HG03439 (cell line): ENCODE measurements at regions not wholly inside any gene's neighbourhood (a gene's known extent, or its start where the extent isn't known, plus 50 kb on each side); places are given as distances from the start of the nearest gene placed in this dataset.
"Not testable (repeated sequence)": the region's sequence is repeated elsewhere in the genome, so short reads cannot be mapped to it uniquely, and the experiment has no call there.

Experiments
- ATAC-seq: cut with Tn5 transposase; IDR thresholded peaks from one replicate; pipeline ENCODE4 v1.9.1; 2021; ENCODE audit warnings: mild to moderate bottlenecking, moderate library complexity; ENCODE audit not compliant: unreplicated experiment

GRCh38 chr6:119980802-119981201 is 631.2 kb upstream of the MAN1A1 start:
- no peak for ATAC-seq

GRCh38 chr6:119979862-119980261 is 630.3 kb upstream of the MAN1A1 start:
- no peak for ATAC-seq

- ATAC-seq, result no peak
Measured at GRCh38 chr6:119978274-119978889, 628.8 kb upstream of the MAN1A1 start.

GRCh38 chr6:119974430-119975159 is 625.0 kb upstream of the MAN1A1 start:
- ATAC-seq, result no peak

- no peak for ATAC-seq
Measured at GRCh38 chr6:119966484-119966883, 616.9 kb upstream of the MAN1A1 start.

- no peak for ATAC-seq
Measured at GRCh38 chr6:119965900-119966299, 616.3 kb upstream of the MAN1A1 start.

GRCh38 chr6:119965008-119965407 is 615.4 kb upstream of the MAN1A1 start:
- no peak for ATAC-seq

GRCh38 chr6:119962505-119962904 is 612.9 kb upstream of the MAN1A1 start:
- no peak for ATAC-seq

- no peak for ATAC-seq
Measured at GRCh38 chr6:119961450-119961849, 611.9 kb upstream of the MAN1A1 start.

- ATAC-seq, result no peak
Measured at GRCh38 chr6:119960456-119960855, 610.9 kb upstream of the MAN1A1 start.

- no peak for ATAC-seq
Measured at GRCh38 chr6:119960036-119960435, 610.5 kb upstream of the MAN1A1 start.

GRCh38 chr6:119957195-119957594 is 607.6 kb upstream of the MAN1A1 start:
- ATAC-seq, result no peak

- no peak for ATAC-seq
Measured at GRCh38 chr6:119952696-119953095, 603.1 kb upstream of the MAN1A1 start.

- no peak for ATAC-seq
Measured at GRCh38 chr6:119950681-119951080, 601.1 kb upstream of the MAN1A1 start.

- ATAC-seq, result no peak
Measured at GRCh38 chr6:119942078-119942752, 592.7 kb upstream of the MAN1A1 start.

GRCh38 chr6:119938752-119939151 is 589.2 kb upstream of the MAN1A1 start:
- ATAC-seq, result no peak

- ATAC-seq, result no peak
Measured at GRCh38 chr6:119934816-119935215, 585.3 kb upstream of the MAN1A1 start.

- no peak for ATAC-seq
Measured at GRCh38 chr6:119929121-119929520, 579.6 kb upstream of the MAN1A1 start.

- not testable (repeated sequence) for ATAC-seq
Measured at GRCh38 chr6:119924888-119925287, 575.3 kb upstream of the MAN1A1 start.

GRCh38 chr6:119922814-119923213 is 573.3 kb upstream of the MAN1A1 start:
- ATAC-seq, result no peak

- no peak for ATAC-seq
Measured at GRCh38 chr6:119921491-119922010, 572.0 kb upstream of the MAN1A1 start.

- ATAC-seq, result no peak
Measured at GRCh38 chr6:119917186-119917585, 567.6 kb upstream of the MAN1A1 start.
